Upper lobe of left lung (tissue), 4 donors: ENCODE measurements at regions not wholly inside any gene's neighbourhood (a gene's known extent, or its start where the extent isn't known, plus 50 kb on each side); places are given as distances from the start of the nearest gene placed in this dataset.

Experiments used
- CTCF ChIP-seq, 6 experiments: fragments of 450-650 bp in 4 of 6; fragments of 200-600 bp in 2 of 6; sonication (generic) in 2 of 6; IDR thresholded peaks; one replicate each; pipeline ENCODE4 v1.5.1; 2016 to 2019; ENCODE audit warnings: antibody characterized with exemption in 6 of 6
- POLR2A ChIP-seq, 4 donors: fragments of 450-650 bp; IDR thresholded peaks; one replicate each; pipeline ENCODE4 v1.5.1; 2016 to 2017; ENCODE audit warnings: antibody characterized with exemption in 4 of 4, mild to moderate bottlenecking in 2 of 4
- POLR2AphosphoS5 ChIP-seq, 2 donors: sonication (generic); formaldehyde crosslinking; IDR thresholded peaks; one replicate each; pipeline ENCODE4 v1.5.1; 2017; ENCODE audit warnings: antibody characterized with exemption in 2 of 2

GRCh38 chr20:60638430-60639098 is 613.5 kb upstream of the CDH4 start:
- TF ChIP-seq CTCF (IDR thresholded peaks at IDR 0.05) (no peak), POLR2A (IDR thresholded peaks at IDR 0.05) (no peak), POLR2AphosphoS5 (IDR thresholded peaks at IDR 0.05) (no peak)
